K562 (cell line): ENCODE measurements at regions not wholly inside any gene's neighbourhood (a gene's known extent, or its start where the extent isn't known, plus 50 kb on each side); places are given as distances from the start of the nearest gene placed in this dataset.

ENCODE experiments used
- ATAC-seq: fragments of 200-7000 bp; cut with Tn5 transposase; 3 replicates; pipeline ENCODE4 v1.9.1; 2020; ENCODE audit warnings: moderate library complexity
- BruUV-seq: library from RNA; stranded (reverse); fragments of 400-500 nt; replicated peaks from 2 replicates; lab custom pipeline; 2021; lab: Mats Ljungman, UMichigan
- CTCF ChIA-PET: fragments of 300-600 bp; formaldehyde crosslinking; extraction: SDS; loops from one replicate; lab custom pipeline; 2021; ENCODE audit warnings: low intra/inter-chr PET ratio; lab: Yijun Ruan, JAX
- POLR2A ChIA-PET: fragments of 300-600, 350-650 bp; sonication (Branson Sonifier 250); formaldehyde crosslinking; extraction: SDS; loops from one replicate; lab custom pipeline; 2021; ENCODE audit warnings: antibody characterized with exemption, inconsistent platforms; lab: Yijun Ruan, JAX
- DNase-seq, 4 experiments: peaks; one replicate each; pipeline versions ENCODE4 v3.0.0 to v3.0.0-alpha.2; 2011 to 2018; ENCODE audit warnings: low spot score in 3 of 4, mixed read lengths in 3 of 4; ENCODE audit errors: extremely low read depth in 1 of 4
- FAIRE-seq: peaks from 2 replicates; lab custom pipeline; 2011; peaks lifted over from hg19 to GRCh38; lab: Jason Lieb, UNC
- H2AFZ ChIP-seq: 2 replicates; pipeline ENCODE4 v1.6.0; 2011; ENCODE audit warnings: low read depth, low read length, control low read depth, inconsistent platforms
- H3K27ac ChIP-seq: fragments of 200-600 bp; 3 replicates; pipeline ENCODE4 v1.8.0; 2011; ENCODE audit warnings: low read depth, mild to moderate bottlenecking, control low read depth, inconsistent platforms, low read length, moderate library complexity, mixed read lengths; ENCODE audit errors: extremely low read depth
- H3K27me3 ChIP-seq, 2 experiments: fragments of 300-600 bp in 1 of 2; 2 replicates in 1 of 2; 3 replicates in 1 of 2; pipeline versions ENCODE4 v1.6.0 to v1.8.0; 2011; ENCODE audit warnings: inconsistent platforms in 2 of 2, low read length in 2 of 2, mild to moderate bottlenecking in 1 of 2, mixed read lengths in 1 of 2, moderate library complexity in 1 of 2; ENCODE audit not compliant: control insufficient read depth in 2 of 2, insufficient read depth in 2 of 2
- H3K36me3 ChIP-seq: fragments of 300-600 bp; 3 replicates; pipeline ENCODE4 v1.8.0; 2011; ENCODE audit warnings: mild to moderate bottlenecking, low read length, inconsistent platforms; ENCODE audit not compliant: control insufficient read depth, insufficient read depth
- H3K4me1 ChIP-seq, 2 experiments: fragments of 200-600 bp in 1 of 2; replicated peaks in 1 of 2; 2 replicates in 1 of 2; 3 replicates in 1 of 2; pipeline versions ENCODE4 v1.5.1 to v1.8.0; 2011; ENCODE audit warnings: inconsistent platforms in 2 of 2, low read length in 2 of 2, mild to moderate bottlenecking in 1 of 2, mixed read lengths in 1 of 2, moderate library complexity in 1 of 2; ENCODE audit not compliant: control insufficient read depth in 2 of 2, insufficient read depth in 2 of 2
- H3K4me2 ChIP-seq: 2 replicates; pipeline ENCODE4 v1.6.1; 2011; ENCODE audit warnings: low read length, control low read depth, inconsistent platforms, mixed read lengths; ENCODE audit not compliant: insufficient read depth
- H3K4me3 ChIP-seq: fragments of 200-600 bp; sonication (generic), shearing (Covaris generic); 2 replicates; pipeline ENCODE4 v1.5.1; 2016; ENCODE audit warnings: control low read depth, inconsistent platforms
- H3K79me2 ChIP-seq: fragments of 200-600 bp; 3 replicates; pipeline ENCODE4 v1.8.0; 2011; ENCODE audit warnings: low read length, inconsistent platforms; ENCODE audit not compliant: control insufficient read depth, insufficient read depth
- H3K9ac ChIP-seq, 2 experiments: 2 replicates each; pipeline versions ENCODE4 v1.6.0 to v1.6.1; 2011; ENCODE audit warnings: low read depth in 2 of 2, low read length in 2 of 2, control low read depth in 1 of 2, inconsistent platforms in 1 of 2, mild to moderate bottlenecking in 1 of 2, mixed read lengths in 1 of 2; ENCODE audit not compliant: insufficient read depth in 1 of 2
- H3K9me1 ChIP-seq: one replicate; pipeline ENCODE4 v1.6.0; 2011; ENCODE audit warnings: inconsistent platforms, mild to moderate bottlenecking, low read length, moderate library complexity; ENCODE audit not compliant: control insufficient read depth, insufficient read depth
- H3K9me3 ChIP-seq: replicated peaks from 2 replicates; pipeline ENCODE4 v1.5.1; 2011; ENCODE audit warnings: low read depth, low read length, inconsistent platforms; ENCODE audit not compliant: control insufficient read depth, insufficient read depth
- H4K20me1 ChIP-seq: replicated peaks from 2 replicates; pipeline ENCODE4 v1.6.1; 2011; ENCODE audit warnings: low read length, inconsistent platforms, mixed read lengths; ENCODE audit not compliant: control insufficient read depth, insufficient read depth
- CBFA2T2 ChIP-seq: fragments of 450-650 bp; conservative IDR thresholded peaks from 2 replicates; pipeline ENCODE4 v1.6.1; 2017; ENCODE audit warnings: mild to moderate bottlenecking
- CBFA2T3 ChIP-seq: fragments of 450-650 bp; IDR thresholded peaks from 2 replicates; pipeline ENCODE4 v1.6.1; 2017
- CEBPB ChIP-seq: fragments of 450-650 bp; IDR thresholded peaks from 2 replicates; pipeline ENCODE4 v1.6.1; 2016; ENCODE audit warnings: missing genetic modification characterization, missing compliant biosample characterization
- CLOCK ChIP-seq: fragments of 250-450 bp; sonication (Bioruptor Pico); IDR thresholded peaks from 2 replicates; pipeline ENCODE4 v1.4.0; 2020; ENCODE audit warnings: mild to moderate bottlenecking, moderate library complexity, borderline replicate concordance
- DPF2 ChIP-seq: fragments of 450-650 bp; IDR thresholded peaks from 2 replicates; pipeline ENCODE4 v1.6.1; 2016
- ELF4 ChIP-seq: fragments of 450-650 bp; formaldehyde crosslinking; IDR thresholded peaks from 2 replicates; pipeline ENCODE4 v1.4.0; 2022; ENCODE audit warnings: missing genetic modification characterization
- EP300 ChIP-seq: IDR thresholded peaks from 2 replicates; pipeline ENCODE4 v1.6.1; 2012; ENCODE audit warnings: low read length, improper control_type of control experiment
- JUND ChIP-seq, 2 experiments: IDR thresholded peaks; 2 replicates in 1 of 2; 3 replicates in 1 of 2; pipeline ENCODE4 v1.6.1; 2011; ENCODE audit warnings: borderline replicate concordance in 2 of 2, low read depth in 2 of 2, low read length in 2 of 2, improper control_type of control experiment in 1 of 2, missing biosample characterization in 1 of 2, missing genetic modification characterization in 1 of 2, missing genetic modification reagents in 1 of 2
- KLF13 ChIP-seq: fragments of 450-650 bp; IDR thresholded peaks from 2 replicates; pipeline ENCODE4 v1.6.1; 2016; ENCODE audit warnings: missing genetic modification characterization, low read depth, mild to moderate bottlenecking, missing compliant biosample characterization, moderate library complexity, borderline replicate concordance
- MEIS2 ChIP-seq: fragments of 450-650 bp; IDR thresholded peaks from 2 replicates; pipeline ENCODE4 v1.6.1; 2014; ENCODE audit warnings: mild to moderate bottlenecking; ENCODE audit not compliant: partially characterized antibody
- PHB ChIP-seq: fragments of 250-450 bp; sonication (Bioruptor Pico); IDR thresholded peaks from 2 replicates; pipeline ENCODE4 v1.5.0; 2021
- RCOR1 ChIP-seq, 2 experiments: IDR thresholded peaks; 2 replicates each; pipeline ENCODE4 v1.6.1; 2012; ENCODE audit warnings: low read depth in 2 of 2, low read length in 2 of 2, borderline replicate concordance in 1 of 2, improper control_type of control experiment in 1 of 2
- RFX5 ChIP-seq: IDR thresholded peaks from 2 replicates; pipeline ENCODE4 v1.6.1; 2011; ENCODE audit warnings: low read depth, mild to moderate bottlenecking, improper control_type of control experiment, low read length
- SMARCA4 ChIP-seq: fragments of 450-650 bp; IDR thresholded peaks from 2 replicates; pipeline ENCODE4 v1.6.1; 2016
- STAT5A ChIP-seq: IDR thresholded peaks from 2 replicates; pipeline ENCODE4 v1.6.1; 2012; ENCODE audit warnings: low read length, inconsistent platforms, borderline replicate concordance
- TAL1 ChIP-seq: fragments of 450-650 bp; IDR thresholded peaks from 2 replicates; pipeline ENCODE4 v1.6.1; 2016; ENCODE audit warnings: mild to moderate bottlenecking
- TRIM24 ChIP-seq, 2 experiments: fragments of 450-650 bp; IDR thresholded peaks; 2 replicates each; pipeline ENCODE4 v1.6.1; 2016
- ZC3H11A ChIP-seq: IDR thresholded peaks from 2 replicates; pipeline ENCODE4 v1.6.1; 2012; ENCODE audit warnings: low read depth, low read length, improper control_type of control experiment
- ZNF175 ChIP-seq: fragments of 200-800 bp; sonication (Bioruptor generic); IDR thresholded peaks from 2 replicates; pipeline ENCODE4 v1.6.1; 2016; ENCODE audit warnings: low read depth, mild to moderate bottlenecking, missing genetic modification characterization, missing compliant biosample characterization
- ZNF561 ChIP-seq: fragments of 450-650 bp; formaldehyde crosslinking; conservative IDR thresholded peaks from 2 replicates; pipeline ENCODE4 v1.4.0; 2020; ENCODE audit warnings: mild to moderate bottlenecking, moderate library complexity
- WGBS: fragments of 100-300 bp; shearing (Covaris generic); methylation state at CpG from one replicate; pipeline ENCODE4 v1.1.6; 2016; ENCODE audit warnings: low coverage, mixed read lengths; ENCODE audit not compliant: insufficient coverage; ENCODE audit errors: missing lambda C conversion rate; 5-methylcytosine and 5-hydroxymethylcytosine counted together
- in situ Hi-C: fragments of 300-500 bp; cut with MboI; formaldehyde crosslinking; loops from 4 replicates; pipeline ENCODE4 v1.15.0; 2018; ENCODE audit warnings: inconsistent platforms, mixed read lengths
- intact Hi-C: fragments of 100-400 bp; cut with micrococcal nuclease; formaldehyde crosslinking; loops from 2 replicates; pipeline ENCODE4 v1.14.2; 2022
- TF ChIP-seq, protein P1 (sequence below): fragments of 450-650 bp; IDR thresholded peaks from 2 replicates; pipeline ENCODE4 v1.6.1; 2016

GRCh38 chrX:10882484-10882883 lies 228.6 kb upstream of the HCCS start (continued):
- TF ChIP-seq RCOR1 (IDR thresholded peaks at IDR 0.05; ENCODE audit: borderline replicate concordance in 1 of 2, low read depth in 2 of 2, low read length in 2 of 2) (0 out of 4 replicates have a peak, but pooled peaks of 1 of the 2 experiments have one; percentile 29), SMARCA4 (peak; percentile 29; the same call in 1 of the 2 replicates), CBFA2T2 (peak; percentile 42; the same call in 1 of the 2 replicates), CEBPB (tag) (peak; percentile 55), JUND (IDR thresholded peaks at IDR 0.05; ENCODE audit: borderline replicate concordance, low read depth, low read length) (peak; percentile 46; the same call in 1 of the 2 replicates), JUND (tag; IDR thresholded peaks at IDR 0.05; ENCODE audit: borderline replicate concordance, low read depth, low read length) (peak; percentile 35; the same call in 1 of the 3 replicates), TRIM24 (IDR thresholded peaks at IDR 0.05) (peak; percentile 81 to 82; a peak in 2 of 4 replicates), DPF2 (0 out of 2 replicates have a peak, but pooled peaks have one; percentile 30), EP300 (peak; percentile 74), TAL1 (peak; percentile 60; the same call in 1 of the 2 replicates), MEIS2 (peak; percentile 77), CBFA2T3 (peak; percentile 63)
- TF ChIP-seq, protein P1, sequence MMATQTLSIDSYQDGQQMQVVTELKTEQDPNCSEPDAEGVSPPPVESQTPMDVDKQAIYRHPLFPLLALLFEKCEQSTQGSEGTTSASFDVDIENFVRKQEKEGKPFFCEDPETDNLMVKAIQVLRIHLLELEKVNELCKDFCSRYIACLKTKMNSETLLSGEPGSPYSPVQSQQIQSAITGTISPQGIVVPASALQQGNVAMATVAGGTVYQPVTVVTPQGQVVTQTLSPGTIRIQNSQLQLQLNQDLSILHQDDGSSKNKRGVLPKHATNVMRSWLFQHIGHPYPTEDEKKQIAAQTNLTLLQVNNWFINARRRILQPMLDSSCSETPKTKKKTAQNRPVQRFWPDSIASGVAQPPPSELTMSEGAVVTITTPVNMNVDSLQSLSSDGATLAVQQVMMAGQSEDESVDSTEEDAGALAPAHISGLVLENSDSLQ = peak; percentile 72

DNA sequence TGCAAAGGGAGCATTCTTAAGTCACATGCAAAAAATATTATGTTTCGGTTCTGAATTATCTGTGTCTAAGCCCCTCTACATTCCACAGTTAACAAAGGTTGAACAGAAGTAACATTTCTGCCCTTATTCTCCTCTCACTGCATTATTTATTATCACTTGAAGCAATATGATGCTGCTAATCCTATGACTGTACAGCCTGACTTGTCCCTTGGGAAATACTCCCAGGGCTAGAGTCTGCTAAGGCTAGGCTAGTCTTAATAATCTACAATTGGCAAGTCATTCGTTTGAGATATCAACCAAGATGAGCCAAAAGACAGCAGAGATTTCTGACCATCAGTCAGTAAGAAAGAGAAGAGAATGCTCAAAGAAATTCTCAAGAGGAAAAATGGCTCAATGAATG lies 226.9 kb upstream of the HCCS start:
- H3K9ac ChIP-seq = no peak overlapping the region
- H4K20me1 ChIP-seq = no peaks in the 10 kb centered on the region
- ATAC-seq = no peak
- no peak overlapping the region for H2AFZ ChIP-seq
- H3K4me2 ChIP-seq = no peak overlapping the region
- H3K79me2 ChIP-seq = no peaks in the 10 kb centered on the region
- H3K4me1 ChIP-seq = peaks cover 0 to 12% of the 10 kb centered on the region in 2 experiments; a peak in 3 of 5 replicates
- ChIA-PET POLR2A (no interaction called here), CTCF (no interaction called here)
- H3K4me3 ChIP-seq = no peak overlapping the region
- H3K36me3 ChIP-seq = no peaks in the 10 kb centered on the region
- BruUV-seq = no TSS peak
- no peaks in the 10 kb centered on the region for H3K9me1 ChIP-seq
- intact Hi-C loops = no loop called here
- H3K27me3 ChIP-seq = no peaks in the 10 kb centered on the region
- 42% methylated on average over 2 of the region's 2 CpGs for WGBS
- no peak for DNase-seq
- H3K9me3 ChIP-seq = no peaks in the 10 kb centered on the region
- H3K27ac ChIP-seq = no peak overlapping the region
- in situ Hi-C loops = no loop called here
- no peak for FAIRE-seq
- no peak for TF ChIP-seq ELF4 (CRISPR knock-in tag)
- no peak for TF ChIP-seq CLOCK (CRISPR knock-in tag)
- TF ChIP-seq ZNF561 = no peak
- TF ChIP-seq PHB (CRISPR knock-in tag) = no peak
- no peak for TF ChIP-seq ZC3H11A
- TF ChIP-seq KLF13 (tag) = no peak
- no peak for TF ChIP-seq ZNF175
- no peak for TF ChIP-seq RFX5
- no peak for TF ChIP-seq STAT5A
